ENCODE measurements at regions not wholly inside any gene's neighbourhood (a gene's known extent, or its start where the extent isn't known, plus 50 kb on each side); places are given as distances from the start of the nearest gene placed in this dataset.

DNA sequence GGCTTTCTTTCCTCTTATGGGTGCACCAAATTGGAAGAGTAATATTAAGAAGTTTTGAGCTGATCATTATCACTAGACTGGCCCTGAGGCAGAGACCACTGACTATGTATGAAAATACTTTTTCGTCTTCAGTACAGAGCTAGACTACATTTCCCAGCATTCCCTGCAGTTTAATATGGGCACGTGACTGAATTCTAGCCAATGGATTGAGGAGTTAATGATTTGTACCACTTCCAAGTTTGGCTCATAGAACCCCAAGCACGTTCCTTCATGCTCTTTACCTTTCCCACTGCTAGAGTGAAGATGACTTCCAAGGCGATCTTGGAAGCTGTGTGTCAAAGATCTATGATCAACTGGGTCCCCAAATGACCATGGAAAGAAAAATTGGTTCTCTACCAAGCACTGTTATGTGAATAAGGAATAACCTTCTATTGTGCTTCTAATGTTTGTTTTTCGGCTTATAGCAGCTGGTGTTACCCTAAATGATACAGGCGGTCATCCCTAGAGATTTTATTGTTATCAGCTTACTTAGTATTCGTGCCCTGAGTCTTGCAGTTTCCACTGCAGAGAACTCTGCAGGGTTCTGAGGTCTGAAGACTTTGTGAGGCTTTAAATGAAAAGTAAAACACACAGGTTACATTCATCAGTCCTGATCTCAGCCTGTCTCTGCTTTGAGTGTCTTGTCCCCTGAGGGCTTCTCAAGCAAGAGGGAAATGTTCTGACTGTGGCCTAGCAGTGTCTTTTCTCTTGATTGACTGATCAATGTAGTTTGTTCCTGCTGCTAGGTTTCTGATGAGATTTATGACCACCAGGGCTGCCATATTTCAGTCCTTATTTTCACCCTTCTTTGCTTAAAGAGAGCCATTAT lies 486.8 kb downstream of the PDCD6IP start:
- TF ChIP-seq POLR2A (IDR thresholded peaks at IDR 0.05; ENCODE audit: low read depth, low read length), result no peak
- TF ChIP-seq, protein P1, sequence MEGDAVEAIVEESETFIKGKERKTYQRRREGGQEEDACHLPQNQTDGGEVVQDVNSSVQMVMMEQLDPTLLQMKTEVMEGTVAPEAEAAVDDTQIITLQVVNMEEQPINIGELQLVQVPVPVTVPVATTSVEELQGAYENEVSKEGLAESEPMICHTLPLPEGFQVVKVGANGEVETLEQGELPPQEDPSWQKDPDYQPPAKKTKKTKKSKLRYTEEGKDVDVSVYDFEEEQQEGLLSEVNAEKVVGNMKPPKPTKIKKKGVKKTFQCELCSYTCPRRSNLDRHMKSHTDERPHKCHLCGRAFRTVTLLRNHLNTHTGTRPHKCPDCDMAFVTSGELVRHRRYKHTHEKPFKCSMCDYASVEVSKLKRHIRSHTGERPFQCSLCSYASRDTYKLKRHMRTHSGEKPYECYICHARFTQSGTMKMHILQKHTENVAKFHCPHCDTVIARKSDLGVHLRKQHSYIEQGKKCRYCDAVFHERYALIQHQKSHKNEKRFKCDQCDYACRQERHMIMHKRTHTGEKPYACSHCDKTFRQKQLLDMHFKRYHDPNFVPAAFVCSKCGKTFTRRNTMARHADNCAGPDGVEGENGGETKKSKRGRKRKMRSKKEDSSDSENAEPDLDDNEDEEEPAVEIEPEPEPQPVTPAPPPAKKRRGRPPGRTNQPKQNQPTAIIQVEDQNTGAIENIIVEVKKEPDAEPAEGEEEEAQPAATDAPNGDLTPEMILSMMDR (IDR thresholded peaks at IDR 0.05 in 2 of 3, conservative IDR thresholded peaks at IDR 0.05 in 1 of 3; ENCODE audit: control insufficient read depth in 2 of 3, extremely low read depth in 1 of 3, insufficient read depth in 1 of 3, low read depth in 3 of 3, low read length in 3 of 3), result no peak
- TF ChIP-seq, protein P2, sequence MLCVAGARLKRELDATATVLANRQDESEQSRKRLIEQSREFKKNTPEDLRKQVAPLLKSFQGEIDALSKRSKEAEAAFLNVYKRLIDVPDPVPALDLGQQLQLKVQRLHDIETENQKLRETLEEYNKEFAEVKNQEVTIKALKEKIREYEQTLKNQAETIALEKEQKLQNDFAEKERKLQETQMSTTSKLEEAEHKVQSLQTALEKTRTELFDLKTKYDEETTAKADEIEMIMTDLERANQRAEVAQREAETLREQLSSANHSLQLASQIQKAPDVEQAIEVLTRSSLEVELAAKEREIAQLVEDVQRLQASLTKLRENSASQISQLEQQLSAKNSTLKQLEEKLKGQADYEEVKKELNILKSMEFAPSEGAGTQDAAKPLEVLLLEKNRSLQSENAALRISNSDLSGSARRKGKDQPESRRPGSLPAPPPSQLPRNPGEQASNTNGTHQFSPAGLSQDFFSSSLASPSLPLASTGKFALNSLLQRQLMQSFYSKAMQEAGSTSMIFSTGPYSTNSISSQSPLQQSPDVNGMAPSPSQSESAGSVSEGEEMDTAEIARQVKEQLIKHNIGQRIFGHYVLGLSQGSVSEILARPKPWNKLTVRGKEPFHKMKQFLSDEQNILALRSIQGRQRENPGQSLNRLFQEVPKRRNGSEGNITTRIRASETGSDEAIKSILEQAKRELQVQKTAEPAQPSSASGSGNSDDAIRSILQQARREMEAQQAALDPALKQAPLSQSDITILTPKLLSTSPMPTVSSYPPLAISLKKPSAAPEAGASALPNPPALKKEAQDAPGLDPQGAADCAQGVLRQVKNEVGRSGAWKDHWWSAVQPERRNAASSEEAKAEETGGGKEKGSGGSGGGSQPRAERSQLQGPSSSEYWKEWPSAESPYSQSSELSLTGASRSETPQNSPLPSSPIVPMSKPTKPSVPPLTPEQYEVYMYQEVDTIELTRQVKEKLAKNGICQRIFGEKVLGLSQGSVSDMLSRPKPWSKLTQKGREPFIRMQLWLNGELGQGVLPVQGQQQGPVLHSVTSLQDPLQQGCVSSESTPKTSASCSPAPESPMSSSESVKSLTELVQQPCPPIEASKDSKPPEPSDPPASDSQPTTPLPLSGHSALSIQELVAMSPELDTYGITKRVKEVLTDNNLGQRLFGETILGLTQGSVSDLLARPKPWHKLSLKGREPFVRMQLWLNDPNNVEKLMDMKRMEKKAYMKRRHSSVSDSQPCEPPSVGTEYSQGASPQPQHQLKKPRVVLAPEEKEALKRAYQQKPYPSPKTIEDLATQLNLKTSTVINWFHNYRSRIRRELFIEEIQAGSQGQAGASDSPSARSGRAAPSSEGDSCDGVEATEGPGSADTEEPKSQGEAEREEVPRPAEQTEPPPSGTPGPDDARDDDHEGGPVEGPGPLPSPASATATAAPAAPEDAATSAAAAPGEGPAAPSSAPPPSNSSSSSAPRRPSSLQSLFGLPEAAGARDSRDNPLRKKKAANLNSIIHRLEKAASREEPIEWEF (IDR thresholded peaks at IDR 0.05; ENCODE audit: insufficient replicate concordance, low read depth, low read length), result no peak
- TF ChIP-seq, protein P3, sequence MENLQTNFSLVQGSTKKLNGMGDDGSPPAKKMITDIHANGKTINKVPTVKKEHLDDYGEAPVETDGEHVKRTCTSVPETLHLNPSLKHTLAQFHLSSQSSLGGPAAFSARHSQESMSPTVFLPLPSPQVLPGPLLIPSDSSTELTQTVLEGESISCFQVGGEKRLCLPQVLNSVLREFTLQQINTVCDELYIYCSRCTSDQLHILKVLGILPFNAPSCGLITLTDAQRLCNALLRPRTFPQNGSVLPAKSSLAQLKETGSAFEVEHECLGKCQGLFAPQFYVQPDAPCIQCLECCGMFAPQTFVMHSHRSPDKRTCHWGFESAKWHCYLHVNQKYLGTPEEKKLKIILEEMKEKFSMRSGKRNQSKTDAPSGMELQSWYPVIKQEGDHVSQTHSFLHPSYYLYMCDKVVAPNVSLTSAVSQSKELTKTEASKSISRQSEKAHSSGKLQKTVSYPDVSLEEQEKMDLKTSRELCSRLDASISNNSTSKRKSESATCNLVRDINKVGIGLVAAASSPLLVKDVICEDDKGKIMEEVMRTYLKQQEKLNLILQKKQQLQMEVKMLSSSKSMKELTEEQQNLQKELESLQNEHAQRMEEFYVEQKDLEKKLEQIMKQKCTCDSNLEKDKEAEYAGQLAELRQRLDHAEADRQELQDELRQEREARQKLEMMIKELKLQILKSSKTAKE (IDR thresholded peaks at IDR 0.05; ENCODE audit: low read depth, poor library complexity, severe bottlenecking), result no peak
- no peak for TF ChIP-seq TCF7 (IDR thresholded peaks at IDR 0.05; ENCODE audit: borderline replicate concordance)
- no peak for TF ChIP-seq HDGF (IDR thresholded peaks at IDR 0.05)
- TF ChIP-seq, protein P4, sequence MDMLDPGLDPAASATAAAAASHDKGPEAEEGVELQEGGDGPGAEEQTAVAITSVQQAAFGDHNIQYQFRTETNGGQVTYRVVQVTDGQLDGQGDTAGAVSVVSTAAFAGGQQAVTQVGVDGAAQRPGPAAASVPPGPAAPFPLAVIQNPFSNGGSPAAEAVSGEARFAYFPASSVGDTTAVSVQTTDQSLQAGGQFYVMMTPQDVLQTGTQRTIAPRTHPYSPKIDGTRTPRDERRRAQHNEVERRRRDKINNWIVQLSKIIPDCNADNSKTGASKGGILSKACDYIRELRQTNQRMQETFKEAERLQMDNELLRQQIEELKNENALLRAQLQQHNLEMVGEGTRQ (IDR thresholded peaks at IDR 0.05; ENCODE audit: borderline replicate concordance, low read depth, low read length), result peak; percentile 18; the same call in 1 of the 2 replicates
- no peak for TF ChIP-seq TAF1 (IDR thresholded peaks at IDR 0.05; ENCODE audit: borderline replicate concordance, low read depth, low read length)
